Loucy (cell line): ENCODE measurements at regions not wholly inside any gene's neighbourhood (a gene's known extent, or its start where the extent isn't known, plus 50 kb on each side); places are given as distances from the start of the nearest gene placed in this dataset.

Experiments used
- H2AFZ ChIP-seq: fragments of 200-600 bp; sonication (generic); 2 replicates; pipeline ENCODE4 v1.6.0; 2016; ENCODE audit warnings: antibody characterized with exemption, mild to moderate bottlenecking, low read length, moderate library complexity
- H3F3A ChIP-seq: fragments of 200-600 bp; 2 replicates; pipeline ENCODE4 v1.6.0; 2016; ENCODE audit warnings: antibody characterized with exemption, low read depth, mild to moderate bottlenecking
- H3K27me3 ChIP-seq: fragments of 200-600 bp; sonication (generic); 2 replicates; pipeline ENCODE4 v1.6.1; 2014; ENCODE audit warnings: low read length, mild to moderate bottlenecking; ENCODE audit not compliant: insufficient read depth, poor library complexity, severe bottlenecking
- H3K36me3 ChIP-seq: fragments of 200-600 bp; sonication (generic); 2 replicates; pipeline ENCODE4 v1.6.1; 2016; ENCODE audit warnings: low read length; ENCODE audit not compliant: insufficient read depth
- H3K4me1 ChIP-seq: fragments of 200-600 bp; sonication (generic); 2 replicates; pipeline ENCODE4 v1.5.1; 2014; ENCODE audit warnings: low read length, mild to moderate bottlenecking; ENCODE audit not compliant: insufficient read depth, poor library complexity, severe bottlenecking
- H3K4me2 ChIP-seq: fragments of 200-600 bp; sonication (generic); 2 replicates; pipeline ENCODE4 v1.6.0; 2014; ENCODE audit warnings: antibody characterized with exemption, low read length, low read depth, mild to moderate bottlenecking; ENCODE audit not compliant: poor library complexity, severe bottlenecking
- H3K4me3 ChIP-seq: fragments of 200-600 bp; sonication (generic); 2 replicates; pipeline ENCODE4 v1.5.1; 2014; ENCODE audit warnings: low read length, mild to moderate bottlenecking, mixed read lengths; ENCODE audit not compliant: poor library complexity, severe bottlenecking
- H3K79me2 ChIP-seq: fragments of 200-600 bp; sonication (generic); 2 replicates; pipeline ENCODE4 v1.6.1; 2014; ENCODE audit warnings: low read length; ENCODE audit not compliant: insufficient read depth
- H3K9ac ChIP-seq: fragments of 200-600 bp; sonication (generic); 2 replicates; pipeline ENCODE4 v1.6.0; 2014; ENCODE audit warnings: mild to moderate bottlenecking, low read depth, low read length, moderate library complexity; ENCODE audit not compliant: poor library complexity, severe bottlenecking
- H3K9me2 ChIP-seq: fragments of 200-600 bp; sonication (generic); replicated peaks from 2 replicates; pipeline ENCODE4 v1.6.1; 2016; ENCODE audit warnings: low read depth, low read length, mixed read lengths
- H3K9me3 ChIP-seq: fragments of 200-600 bp; sonication (generic); 2 replicates; pipeline ENCODE4 v1.6.1; 2014; ENCODE audit warnings: mild to moderate bottlenecking, antibody characterized with exemption, low read length, low read depth; ENCODE audit not compliant: insufficient read depth
- H4K20me1 ChIP-seq: fragments of 200-600 bp; sonication (generic); 2 replicates; pipeline ENCODE4 v1.6.0; 2014; ENCODE audit warnings: antibody characterized with exemption, low read length, mild to moderate bottlenecking; ENCODE audit not compliant: insufficient read depth, poor library complexity, severe bottlenecking
- EZH2phosphoT487 ChIP-seq: fragments of 200-600 bp; IDR thresholded peaks from 2 replicates; pipeline ENCODE4 v1.6.1; 2018; ENCODE audit warnings: antibody characterized with exemption, mild to moderate bottlenecking, moderate library complexity, borderline replicate concordance
- TF ChIP-seq, protein P1 (sequence below): fragments of 200-600 bp; sonication (generic); conservative IDR thresholded peaks from 2 replicates; pipeline ENCODE4 v1.5.1; 2014; ENCODE audit warnings: mild to moderate bottlenecking, antibody characterized with exemption, low read length

DNA sequence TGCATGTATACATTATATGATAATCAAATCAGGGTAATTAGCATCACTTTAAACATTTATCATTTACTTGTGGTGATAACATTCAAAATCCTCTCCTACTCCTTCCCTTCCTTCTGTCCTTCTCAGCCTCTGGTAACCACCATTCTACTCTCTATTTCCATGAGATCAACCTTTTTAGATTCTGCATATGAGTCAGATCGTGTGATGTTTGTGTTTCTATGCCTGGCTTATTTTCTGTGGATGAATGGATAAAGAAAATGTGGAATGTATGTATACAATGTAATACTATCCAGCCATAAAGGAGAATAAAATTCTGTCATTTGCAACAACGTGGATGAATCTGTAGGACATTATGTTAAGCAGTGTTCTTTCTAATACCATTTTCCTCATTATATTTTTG is 123.9 kb downstream of the NAA11 start:
- peaks cover 14% of the 10 kb centered on the region for H3F3A ChIP-seq
- H3K79me2 ChIP-seq, result no peaks in the 10 kb centered on the region
- H3K9ac ChIP-seq, result no peak overlapping the region
- H2AFZ ChIP-seq, result no peak overlapping the region
- no peaks in the 10 kb centered on the region for H3K9me2 ChIP-seq
- H3K36me3 ChIP-seq, result no peaks in the 10 kb centered on the region
- H3K4me1 ChIP-seq, result peaks cover 36% of the 10 kb centered on the region
- H3K4me2 ChIP-seq, result no peak overlapping the region
- no peak overlapping the region for H3K4me3 ChIP-seq
- no peaks in the 10 kb centered on the region for H3K27me3 ChIP-seq
- H3K9me3 ChIP-seq, result peaks cover 15% of the 10 kb centered on the region
- H4K20me1 ChIP-seq, result no peaks in the 10 kb centered on the region
- TF ChIP-seq, protein P1, sequence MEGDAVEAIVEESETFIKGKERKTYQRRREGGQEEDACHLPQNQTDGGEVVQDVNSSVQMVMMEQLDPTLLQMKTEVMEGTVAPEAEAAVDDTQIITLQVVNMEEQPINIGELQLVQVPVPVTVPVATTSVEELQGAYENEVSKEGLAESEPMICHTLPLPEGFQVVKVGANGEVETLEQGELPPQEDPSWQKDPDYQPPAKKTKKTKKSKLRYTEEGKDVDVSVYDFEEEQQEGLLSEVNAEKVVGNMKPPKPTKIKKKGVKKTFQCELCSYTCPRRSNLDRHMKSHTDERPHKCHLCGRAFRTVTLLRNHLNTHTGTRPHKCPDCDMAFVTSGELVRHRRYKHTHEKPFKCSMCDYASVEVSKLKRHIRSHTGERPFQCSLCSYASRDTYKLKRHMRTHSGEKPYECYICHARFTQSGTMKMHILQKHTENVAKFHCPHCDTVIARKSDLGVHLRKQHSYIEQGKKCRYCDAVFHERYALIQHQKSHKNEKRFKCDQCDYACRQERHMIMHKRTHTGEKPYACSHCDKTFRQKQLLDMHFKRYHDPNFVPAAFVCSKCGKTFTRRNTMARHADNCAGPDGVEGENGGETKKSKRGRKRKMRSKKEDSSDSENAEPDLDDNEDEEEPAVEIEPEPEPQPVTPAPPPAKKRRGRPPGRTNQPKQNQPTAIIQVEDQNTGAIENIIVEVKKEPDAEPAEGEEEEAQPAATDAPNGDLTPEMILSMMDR, result no peak
- TF ChIP-seq EZH2phosphoT487, result no peak

GRCh38 chr4:79199743-79200142 is 126.1 kb downstream of the NAA11 start:
- peak overlapping the region; percentile 28; the same call in 1 of the 2 replicates for H2AFZ ChIP-seq
- no peak for TF ChIP-seq EZH2phosphoT487
- TF ChIP-seq, protein P1, result no peak
- no peaks in the 10 kb centered on the region for H4K20me1 ChIP-seq
- peak overlapping the region; percentile 83 for H3K4me2 ChIP-seq
- H3F3A ChIP-seq, result peaks cover 14% of the 10 kb centered on the region
- H3K4me3 ChIP-seq, result peak overlapping the region; percentile 64
- no peaks in the 10 kb centered on the region for H3K27me3 ChIP-seq
- H3K9me2 ChIP-seq, result no peaks in the 10 kb centered on the region
- peaks cover 48% of the 10 kb centered on the region for H3K4me1 ChIP-seq
- peaks cover 4% of the 10 kb centered on the region; the same call in 1 of the 2 replicates for H3K9me3 ChIP-seq
- H3K9ac ChIP-seq, result peak overlapping the region; percentile 75
- no peaks in the 10 kb centered on the region for H3K79me2 ChIP-seq
- H3K36me3 ChIP-seq, result no peaks in the 10 kb centered on the region

DNA sequence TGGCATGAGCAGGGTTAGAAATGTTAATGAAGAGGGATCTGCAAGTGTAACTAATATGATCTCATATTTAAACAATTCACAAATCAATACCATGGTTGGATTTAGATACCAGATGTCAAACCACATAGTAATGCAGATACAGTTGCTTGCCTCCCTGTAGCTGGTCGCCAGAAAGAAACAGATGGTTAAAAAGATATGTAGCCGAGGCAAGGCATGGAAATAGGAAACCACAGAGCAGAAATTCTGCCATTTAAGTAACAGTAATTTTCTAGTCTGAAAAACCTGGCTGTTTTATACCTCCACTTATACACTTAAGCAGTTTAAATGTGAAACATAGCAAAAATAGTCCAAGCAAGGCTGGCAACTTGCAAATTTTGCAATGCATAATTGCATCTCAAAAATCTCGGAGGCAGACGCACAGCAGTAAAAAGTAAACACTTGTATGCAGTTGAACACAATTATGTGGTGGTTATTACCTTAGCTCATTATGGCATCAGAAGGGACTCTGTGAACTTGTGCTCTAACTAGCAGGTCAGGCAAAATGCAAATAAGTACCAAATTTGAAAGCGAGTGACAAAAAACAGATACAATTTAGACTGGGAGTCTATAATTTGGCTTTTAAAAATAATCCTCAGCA is 126.8 kb downstream of the NAA11 start:
- Histone ChIP-seq H3K79me2 (no peaks in the 10 kb centered on the region), H3K9ac (peak overlapping the region; percentile 75), H3F3A (peaks cover 14% of the 10 kb centered on the region), H3K9me3 (peaks cover 4% of the 10 kb centered on the region; the same call in 1 of the 2 replicates), H3K9me2 (no peaks in the 10 kb centered on the region), H2AFZ (peak overlapping the region; percentile 28; the same call in 1 of the 2 replicates), H3K4me1 (peaks cover 48% of the 10 kb centered on the region), H3K4me3 (peak overlapping the region; percentile 64), H3K27me3 (no peaks in the 10 kb centered on the region), H3K36me3 (no peaks in the 10 kb centered on the region), H3K4me2 (peak overlapping the region; percentile 83), H4K20me1 (no peaks in the 10 kb centered on the region)
- TF ChIP-seq EZH2phosphoT487, result no peak
- TF ChIP-seq, protein P1, result no peak
